ENCODE measurements at regions not wholly inside any gene's neighbourhood (a gene's known extent, or its start where the extent isn't known, plus 50 kb on each side); places are given as distances from the start of the nearest gene placed in this dataset.
"Not testable (repeated sequence)": the region's sequence is repeated elsewhere in the genome, so short reads cannot be mapped to it uniquely, and the experiment has no call there.

DNA sequence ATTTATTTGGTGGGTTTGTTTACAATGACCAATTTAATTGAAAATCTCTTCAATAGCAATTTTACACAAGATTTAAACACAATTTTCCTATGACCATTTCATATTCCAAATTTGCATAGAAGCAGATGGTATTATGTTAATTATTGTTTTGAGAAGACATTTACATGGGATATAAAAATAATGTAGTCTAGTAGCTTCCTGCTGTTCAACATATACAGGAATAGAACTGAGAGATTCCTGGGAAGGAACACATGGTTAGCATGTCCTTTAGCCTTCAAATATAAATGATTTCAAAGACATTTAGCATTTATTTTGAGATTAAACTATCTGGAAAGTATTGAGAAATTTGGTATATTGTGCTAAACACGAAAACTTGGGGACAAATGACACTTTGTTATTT, 129.6 kb downstream of the KCNE4 start:
- DNase-seq, result no peak

DNA sequence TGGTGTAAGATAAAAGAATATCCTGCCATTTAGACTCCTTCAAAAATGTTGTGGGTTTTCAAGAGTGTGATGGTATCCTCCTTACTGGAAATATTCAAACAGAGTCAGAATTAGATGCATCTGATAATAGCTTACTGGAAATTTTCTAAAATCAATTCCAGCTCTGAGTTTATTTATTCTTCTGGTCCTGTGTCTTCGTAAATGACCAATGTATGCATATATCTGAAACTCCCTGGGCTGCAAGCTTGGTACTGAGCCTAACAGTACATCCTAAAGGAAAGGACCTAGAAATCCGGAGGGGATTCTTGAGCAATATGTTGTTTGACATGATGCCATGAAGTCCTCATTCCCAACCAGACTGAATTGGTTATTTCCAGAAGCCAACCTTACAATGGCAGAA, 130.4 kb downstream of the KCNE4 start:
- no peak for DNase-seq

DNA sequence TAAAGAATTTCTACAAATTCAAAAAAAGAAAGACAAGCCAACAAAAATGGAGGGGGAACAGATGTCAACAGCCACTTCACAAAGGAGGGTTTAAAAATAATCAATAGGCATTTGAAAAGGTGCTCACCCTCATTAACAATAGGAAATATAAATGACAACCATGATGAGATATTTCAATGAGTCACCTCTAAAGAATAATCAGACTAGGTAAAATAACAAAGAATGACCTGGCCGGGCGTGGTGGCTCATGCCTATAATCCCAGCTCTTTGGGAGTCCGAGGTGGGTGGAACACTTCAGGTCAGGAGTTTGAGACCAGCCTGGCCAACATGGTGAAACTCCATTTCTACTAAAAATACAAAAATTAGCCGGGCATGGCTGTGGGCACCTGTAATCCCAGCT, 133.6 kb downstream of the KCNE4 start:
- DNase-seq, result no peak

DNA sequence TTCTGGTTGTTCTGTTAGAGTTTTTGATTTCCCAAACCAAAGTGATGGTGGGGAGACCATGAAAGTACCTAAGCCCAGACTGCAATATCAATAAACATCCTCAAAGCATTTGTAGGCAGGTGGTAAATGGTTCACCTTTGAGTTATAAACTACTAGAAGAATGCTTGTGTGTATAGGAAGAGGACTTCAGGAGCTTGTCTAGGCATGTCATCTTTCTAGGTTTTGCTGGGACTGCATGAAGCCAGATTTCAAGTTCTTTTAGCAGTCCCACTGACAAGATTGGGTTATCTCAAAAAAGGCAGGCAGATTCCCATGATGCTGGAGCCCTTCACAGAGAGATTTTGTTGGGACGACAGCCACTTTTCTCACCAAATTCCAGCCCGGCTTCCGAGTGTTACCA, 135.3 kb downstream of the KCNE4 start:
- DNase-seq, result no peak

DNA sequence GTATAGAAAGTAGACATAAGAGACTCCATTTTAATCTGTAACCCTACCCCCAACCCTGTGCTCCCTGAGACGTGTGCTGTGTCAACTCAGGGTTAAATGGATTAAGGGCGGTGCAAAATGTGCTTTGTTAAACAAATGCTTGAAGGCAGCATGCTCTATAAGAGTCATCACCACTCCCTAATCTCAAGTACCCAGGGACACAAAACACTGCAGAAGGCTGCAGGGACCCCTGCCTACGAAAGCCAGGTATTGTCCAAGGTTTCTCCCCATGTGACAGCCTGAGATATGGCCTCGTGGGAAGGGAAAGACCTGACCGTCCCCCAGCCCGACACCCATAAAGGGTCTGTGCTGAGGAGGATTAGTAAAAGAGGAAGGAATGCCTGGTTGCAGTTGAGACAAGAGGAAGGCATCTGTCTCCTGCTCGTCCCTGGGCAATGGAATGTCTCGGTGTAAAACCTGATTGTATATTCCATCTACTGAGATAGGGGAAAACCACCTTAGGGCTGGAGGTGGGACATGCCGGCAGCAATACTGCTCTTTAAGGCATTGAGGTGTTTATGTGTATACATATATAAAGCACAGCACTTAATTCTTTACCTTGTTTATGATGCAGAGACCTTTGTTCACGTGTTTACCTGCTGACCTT, 138.7 kb downstream of the KCNE4 start:
- DNase-seq, result not testable (repeated sequence)

DNA sequence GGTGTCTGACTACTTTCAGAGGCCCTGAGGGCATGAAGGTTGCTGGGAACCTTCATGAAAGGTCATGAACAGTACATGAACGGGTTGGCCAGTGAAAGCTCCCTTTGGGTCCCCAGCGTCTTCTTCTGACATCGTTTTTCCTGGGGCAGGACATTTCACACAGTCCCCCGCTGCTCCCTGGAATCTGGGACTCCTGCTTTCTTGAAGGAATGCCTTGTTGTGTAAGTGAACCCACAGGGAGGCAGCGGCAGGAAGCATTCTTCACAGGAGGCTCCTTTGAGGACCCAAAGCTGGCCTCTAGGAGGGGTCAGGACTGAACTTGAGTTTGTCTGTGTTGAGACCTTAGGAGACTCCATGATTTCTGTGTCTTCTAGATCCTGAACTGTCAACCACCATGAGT, 144.3 kb downstream of the KCNE4 start:
- no peak for DNase-seq

DNA sequence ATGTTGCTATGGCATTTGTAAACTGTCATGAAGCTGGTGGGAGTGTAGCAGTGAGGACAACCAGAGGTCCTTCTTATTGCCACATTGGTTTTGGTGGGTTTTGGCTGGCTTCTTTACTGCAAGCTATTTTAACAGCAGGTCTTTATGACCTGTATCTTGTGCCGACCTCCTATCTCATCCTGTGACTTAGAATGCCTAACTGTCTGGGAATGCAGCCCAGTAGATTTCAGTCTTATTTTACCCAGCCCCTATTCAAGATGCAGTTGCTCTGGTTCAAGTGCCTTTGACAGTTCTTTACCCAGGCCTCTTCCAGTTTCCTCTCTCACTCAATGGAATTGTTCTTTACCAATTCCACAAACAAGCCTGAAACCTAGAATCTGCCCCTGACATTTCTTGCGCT, 145.1 kb downstream of the KCNE4 start:
- no peak for DNase-seq

DNA sequence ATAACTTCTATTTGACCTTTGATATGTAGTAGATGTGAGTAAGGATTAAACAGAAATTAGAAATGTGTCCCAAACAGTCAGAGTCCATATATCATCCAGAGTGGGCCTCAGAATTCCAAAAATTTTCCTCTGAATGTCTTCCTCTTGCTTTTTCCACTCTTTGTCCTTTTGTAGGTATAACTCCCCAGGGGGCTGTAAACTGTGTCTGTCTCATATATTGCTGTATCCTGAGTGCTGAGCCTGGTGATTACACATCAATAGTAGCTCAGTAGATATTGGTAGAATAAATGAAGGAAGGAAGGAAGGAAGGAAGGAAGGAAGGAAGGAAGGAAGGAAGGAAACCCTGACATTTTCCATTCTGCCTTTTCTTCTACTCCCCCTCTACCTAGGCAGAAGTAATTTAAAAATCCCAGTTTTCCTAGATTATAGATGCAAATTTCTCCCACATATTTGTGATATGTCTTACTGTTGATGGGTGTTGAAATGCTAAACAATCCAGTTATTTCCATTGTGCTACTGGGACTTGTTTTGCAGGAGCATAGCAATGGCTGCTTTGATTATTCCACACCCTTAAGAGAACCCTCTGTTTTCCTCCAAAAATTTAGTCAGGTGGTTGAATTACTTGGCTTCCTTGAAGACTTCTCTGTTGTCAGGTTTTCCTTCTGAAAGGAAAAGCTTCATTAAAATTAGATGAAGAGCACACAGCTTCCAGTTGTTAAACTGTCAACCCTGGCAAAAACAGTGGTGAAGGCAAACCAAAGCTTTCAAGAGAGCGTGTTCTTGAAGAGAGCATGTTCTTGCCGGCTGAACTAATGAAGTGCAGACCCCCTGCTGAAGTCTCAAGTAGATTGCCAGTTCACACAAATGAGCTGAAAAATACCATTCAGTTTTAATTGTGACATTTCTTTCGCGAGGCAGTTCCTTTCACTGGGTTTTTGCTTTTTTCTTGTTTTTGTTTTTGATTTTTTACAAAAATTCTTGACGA, 147.8 kb downstream of the KCNE4 start:
- no peak for DNase-seq

DNA sequence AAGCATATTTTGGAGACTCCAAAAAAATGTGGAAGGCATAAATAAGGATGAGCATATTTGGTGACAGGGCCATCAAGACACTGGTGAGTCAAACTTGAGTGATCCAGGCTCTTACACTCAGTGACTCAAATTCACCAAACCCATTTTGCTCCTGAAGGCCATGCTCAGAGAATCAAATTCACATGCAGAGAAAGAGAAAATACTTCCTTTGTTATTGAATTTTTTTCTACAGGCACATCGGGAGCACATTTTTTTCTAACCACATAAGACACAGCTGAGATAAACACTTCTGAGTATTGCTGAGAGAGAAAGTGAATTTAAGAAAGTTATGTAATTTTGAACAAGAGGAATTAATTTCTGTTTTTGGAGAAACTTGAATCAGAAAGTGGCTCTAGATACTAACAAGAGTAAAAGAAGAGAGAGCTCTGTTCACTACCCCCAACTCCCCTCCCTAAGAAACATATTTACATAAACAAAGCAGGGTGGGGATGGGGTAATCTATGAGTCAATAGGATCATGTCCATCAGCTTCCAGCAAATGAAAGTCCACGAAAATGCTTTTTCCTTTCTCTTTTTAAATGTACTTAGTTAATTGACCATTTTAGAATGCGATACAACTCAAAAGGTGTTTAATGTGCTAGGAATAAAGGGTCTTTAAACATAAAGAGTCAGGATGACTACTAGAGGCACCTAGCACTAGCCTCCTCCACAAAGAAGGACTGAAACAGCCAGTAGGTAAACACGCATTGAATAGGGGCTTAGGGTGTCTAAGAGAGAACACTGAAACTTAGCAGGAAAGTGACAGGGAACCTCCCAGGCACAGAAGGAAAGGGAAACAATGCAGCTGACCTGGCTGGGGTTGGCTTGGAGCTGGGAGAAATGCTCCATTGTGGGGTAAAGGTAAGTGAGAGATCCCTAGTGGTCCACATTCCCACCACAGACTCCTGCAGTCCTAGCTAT, 152.3 kb downstream of the KCNE4 start:
- no peak for DNase-seq

DNA sequence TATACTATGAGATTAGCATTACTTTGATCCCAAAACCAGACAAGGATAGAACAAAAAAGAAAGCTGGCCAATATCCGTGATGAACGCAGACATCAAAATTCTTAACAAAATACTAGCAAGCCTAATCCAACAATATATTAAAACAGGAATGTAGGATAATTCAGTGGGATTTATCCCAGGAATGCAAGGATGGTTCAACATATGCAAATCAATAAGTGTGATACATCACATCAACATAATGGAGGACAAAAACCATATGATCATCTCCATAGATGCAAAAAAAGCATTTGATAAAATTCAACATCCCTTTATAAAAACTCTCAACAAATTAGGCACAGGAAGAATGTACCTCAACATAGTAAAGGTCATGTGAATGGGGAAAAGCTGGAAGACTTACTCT, 158.5 kb downstream of the KCNE4 start:
- no peak for DNase-seq

DNA sequence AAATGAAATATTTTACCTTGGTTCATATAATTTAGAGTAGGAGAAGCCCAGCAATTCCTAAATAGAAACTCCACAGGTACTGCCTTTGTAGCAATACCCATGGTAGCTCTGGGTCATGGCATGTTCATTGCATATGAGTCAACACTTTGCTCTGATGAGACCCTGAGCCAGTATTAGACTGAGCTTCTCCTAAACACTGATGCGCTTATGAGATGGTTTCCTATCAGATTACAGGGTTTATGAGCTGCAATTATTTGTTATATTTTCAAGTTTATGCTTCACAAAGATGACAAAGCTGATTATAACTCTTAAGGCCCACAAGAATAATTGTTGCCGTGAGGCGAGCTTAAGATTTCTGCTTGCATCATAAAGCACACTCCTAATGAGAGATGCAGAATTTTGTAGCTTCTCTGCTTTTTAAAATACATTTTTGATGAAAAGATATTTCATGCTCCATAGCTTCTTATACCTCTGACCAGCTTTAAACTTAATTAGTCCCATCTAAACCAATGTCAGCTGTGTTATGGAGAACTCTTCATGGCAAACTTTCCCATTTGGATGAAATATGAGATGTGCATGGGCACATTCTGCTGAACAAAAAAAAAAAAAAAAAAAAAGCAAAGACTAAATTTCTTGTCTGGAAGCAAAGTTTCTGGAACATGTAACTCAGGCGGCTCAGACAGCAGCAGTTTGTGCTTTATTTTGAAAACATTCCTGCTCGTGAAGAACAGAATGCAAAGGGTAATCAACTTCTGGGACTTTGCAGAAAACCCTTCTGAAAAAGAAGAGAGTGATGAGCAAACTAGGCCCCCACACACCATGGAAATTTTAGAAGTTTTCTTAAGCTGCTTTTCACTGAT, 162.6 kb downstream of the KCNE4 start:
- DNase-seq, result no peak

DNA sequence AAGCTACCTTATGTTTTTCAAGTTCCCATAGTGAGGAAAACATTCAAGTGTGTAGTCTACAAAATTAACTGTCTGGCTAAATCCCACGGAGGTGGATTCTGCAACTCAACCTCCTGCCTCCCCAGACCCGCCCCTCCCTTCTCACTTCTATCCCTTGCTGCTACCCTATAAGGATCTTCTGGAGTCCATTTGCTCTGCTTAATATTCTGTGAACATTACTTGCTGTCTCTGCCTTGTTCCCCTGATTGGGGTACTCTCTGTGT, 163.2 kb downstream of the KCNE4 start:
- DNase-seq, result no peak

DNA sequence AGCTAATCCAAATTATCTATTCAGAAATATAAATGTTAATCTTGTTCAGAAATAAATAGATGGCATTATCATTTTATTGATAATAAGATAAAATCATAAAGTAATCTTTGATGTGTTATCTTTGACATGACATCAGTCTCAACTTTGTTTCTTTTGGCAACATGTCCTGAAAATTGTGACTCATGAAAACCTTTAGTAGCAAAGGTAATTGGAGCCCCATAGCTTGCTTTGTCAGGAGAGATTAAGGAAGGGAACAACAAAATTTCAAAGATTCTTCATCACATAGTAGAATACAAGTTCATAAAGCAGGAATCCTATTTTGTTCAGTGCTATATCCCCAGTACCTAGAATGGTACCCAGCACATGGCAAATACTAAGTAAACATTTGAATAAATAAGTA, 165.4 kb downstream of the KCNE4 start:
- DNase-seq, result no peak

DNA sequence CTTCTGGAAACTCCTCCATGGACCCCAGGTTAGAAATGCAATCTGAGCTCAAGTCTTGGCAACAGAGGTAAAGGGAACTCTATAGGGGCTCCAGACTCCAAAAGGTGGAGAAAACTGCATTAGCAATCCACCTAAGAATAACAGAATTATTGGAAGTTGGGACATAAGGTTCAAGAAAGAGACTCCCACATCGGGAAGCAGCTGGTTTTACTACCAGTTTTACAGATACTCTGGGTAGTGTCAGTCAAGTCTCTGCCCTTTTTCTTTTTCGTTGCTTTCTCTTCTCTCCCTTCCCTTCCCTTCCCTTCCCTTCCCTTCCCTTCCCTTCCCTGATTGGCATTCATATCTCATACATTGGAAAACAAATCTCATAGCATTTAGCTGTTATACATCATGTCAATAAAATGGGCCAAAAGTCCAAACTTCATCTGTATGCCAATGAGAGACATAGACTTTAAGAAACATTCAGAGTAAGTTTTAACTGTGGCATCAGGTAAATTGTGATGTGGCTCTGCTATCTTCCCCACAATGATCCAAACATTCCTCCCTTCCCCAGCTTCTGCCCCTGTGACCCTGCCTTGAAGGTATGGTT, 166.7 kb downstream of the KCNE4 start:
- no peak for DNase-seq

DNA sequence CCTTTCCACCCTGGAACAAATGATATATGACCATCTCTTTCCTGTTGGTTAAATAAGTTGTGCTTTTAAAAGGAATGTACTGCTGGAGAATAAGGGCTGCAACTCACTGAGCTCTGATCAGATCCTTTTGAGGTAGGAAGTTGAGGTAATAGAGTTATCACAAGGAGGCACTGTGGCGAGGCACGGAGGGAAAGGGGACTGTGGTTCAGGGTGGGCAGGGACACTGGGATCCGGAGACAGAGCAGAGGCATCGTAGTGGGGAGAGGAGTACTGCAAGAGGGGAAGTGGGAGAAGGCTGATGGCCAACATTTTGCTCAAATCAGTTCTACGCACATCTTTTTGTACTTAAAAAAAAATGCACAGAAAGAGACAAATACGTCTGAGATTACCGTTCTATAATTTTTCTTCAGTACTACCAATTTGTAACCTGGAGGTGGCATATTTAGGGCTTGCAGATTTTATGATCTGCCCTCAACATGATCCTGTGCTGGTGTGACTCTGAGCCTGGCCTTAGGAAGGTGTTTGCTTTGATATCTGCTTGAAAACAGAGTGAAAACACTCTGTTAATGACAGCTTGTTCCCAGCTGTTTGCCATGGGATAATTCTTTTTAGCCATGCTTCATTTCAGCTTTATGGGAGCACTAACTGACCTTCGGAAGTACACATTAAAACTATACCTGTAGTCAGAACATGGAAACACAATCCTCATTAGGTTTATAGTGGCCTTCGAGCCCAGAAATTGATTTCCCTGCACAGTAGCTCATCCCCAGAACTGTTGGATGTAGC, 168.1 kb downstream of the KCNE4 start:
- DNase-seq, result no peak

DNA sequence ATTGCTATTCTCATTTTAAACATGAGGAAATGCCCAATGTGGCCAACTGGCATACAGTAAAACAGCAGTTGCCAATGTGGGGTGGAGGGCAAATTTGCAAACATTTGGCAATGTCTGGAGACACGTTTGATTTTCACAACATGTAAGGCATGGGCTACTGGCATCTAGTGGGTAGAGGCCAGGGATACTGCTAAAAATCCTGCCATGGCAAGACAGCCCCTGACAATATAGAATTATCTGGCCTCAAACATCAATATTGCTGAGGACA, 168.6 kb downstream of the KCNE4 start:
- no peak for DNase-seq

DNA sequence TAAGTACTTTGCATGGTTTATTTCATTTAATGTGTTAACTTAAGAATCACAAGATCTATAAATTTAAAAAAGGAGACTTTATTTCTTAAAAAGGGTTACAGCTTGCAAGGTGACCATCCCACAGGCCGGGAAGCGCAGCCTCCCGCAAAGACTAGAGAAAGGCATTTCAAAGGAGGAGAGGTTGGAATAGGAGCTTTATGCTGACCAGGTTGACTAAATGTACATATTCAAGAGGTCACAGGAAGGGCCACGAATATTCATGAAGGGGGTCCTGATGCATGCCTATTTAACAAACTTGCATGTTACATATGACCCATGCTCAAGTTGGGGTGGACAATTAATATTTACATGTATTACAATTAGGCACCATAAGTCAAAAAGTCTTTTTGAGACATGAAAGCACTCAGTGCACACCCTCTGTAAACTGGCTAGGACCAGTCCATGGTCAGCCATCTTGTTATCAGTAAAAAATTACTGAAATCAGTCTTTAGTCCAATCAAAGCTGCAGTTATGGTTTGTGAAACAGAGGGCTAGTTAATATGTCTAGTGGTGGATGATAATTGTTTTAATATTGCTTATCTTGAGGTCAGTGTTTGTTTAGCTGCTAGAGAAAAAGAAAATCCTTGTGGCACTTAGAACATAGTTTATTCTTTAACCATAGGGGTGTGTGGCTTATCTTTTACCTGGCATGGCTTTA, 169.3 kb downstream of the KCNE4 start:
- DNase-seq, result no peak

DNA sequence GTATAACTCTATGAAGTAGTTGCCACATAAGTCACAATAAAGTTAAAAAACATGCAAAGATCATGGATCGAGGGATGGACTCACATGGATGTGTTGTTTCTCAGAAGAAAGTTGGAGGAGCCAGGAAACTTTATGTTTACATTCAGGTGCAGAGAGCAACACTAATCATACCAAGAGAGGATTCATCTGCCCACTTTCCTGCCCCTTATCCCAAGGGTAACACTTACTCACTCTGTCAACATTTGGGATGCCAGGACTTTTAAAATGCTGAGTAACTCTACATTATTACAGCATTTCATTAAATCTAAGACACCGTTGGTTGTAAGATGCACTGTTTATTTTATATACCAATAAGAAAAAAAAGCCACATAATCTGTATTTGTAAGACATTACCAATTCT, 170.4 kb downstream of the KCNE4 start:
- no peak for DNase-seq

DNA sequence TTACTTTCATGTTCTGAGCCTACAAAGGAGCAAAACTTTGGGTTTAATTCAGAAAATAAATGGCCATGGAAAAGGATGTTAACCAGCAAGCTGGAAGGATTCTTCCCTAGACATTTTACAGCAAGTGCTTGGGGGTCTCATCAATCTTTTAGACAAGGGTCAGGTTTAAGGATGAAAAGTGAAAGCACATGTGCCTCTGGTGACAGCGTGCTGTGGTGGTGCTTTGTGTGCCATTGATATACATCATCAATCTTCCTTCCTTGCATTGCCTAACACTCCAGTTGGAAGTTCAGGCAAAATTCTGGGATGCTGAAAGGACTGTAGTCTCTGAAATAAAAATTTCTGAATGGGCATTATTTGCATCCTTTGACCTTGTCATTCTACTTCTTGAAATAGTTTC, 171.2 kb downstream of the KCNE4 start:
- DNase-seq, result no peak

DNA sequence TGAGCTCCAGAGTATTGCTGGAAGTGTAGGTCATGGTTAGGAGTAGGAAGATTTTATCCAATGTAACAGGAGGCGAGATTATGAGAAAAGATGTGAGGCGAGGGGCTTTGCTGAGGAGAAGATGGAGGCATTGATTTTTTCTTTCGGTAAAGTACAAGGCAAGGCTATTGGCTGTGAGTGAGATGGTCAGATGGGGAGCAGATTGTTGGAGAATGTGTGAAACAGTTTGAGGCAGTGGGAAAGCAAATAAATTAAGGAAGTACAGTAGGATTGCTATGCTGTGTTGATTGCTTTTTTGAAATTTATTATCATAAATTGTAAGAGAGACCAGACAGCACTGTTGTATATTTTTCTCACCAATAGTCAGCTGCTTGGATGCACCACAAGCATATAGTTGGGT, 173.3 kb downstream of the KCNE4 start:
- DNase-seq, result no peak

DNA sequence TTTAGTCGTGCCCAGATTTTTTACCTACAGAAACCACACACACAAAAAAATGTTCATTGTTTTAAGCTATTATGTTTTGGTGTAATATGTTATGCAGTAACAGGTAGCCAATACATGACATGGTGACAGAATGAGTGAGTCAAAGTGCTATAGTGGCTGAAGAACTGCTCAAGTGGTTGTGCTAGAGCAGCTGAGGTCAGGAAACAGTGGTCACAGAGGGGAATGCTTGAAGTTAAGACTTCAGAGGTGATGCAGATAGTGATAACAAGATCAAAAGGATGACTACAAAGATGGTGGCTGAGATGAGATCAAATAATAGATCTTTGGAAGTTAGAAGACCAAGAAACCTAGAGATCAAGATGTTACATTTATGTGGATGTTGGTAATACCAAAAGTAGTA, 174.3 kb downstream of the KCNE4 start:
- no peak for DNase-seq

Data from CD4-positive, alpha-beta T cell treated with Interferon alpha-2 for 1 hour (primary cell).